Kidney tubule cell (primary cell): ENCODE measurements at regions not wholly inside any gene's neighbourhood (a gene's known extent, or its start where the extent isn't known, plus 50 kb on each side); places are given as distances from the start of the nearest gene placed in this dataset.
"Not testable (repeated sequence)": the region's sequence is repeated elsewhere in the genome, so short reads cannot be mapped to it uniquely, and the experiment has no call there.

Experiments used
- DNase-seq: peaks from one replicate; pipeline ENCODE4 v3.0.0-alpha.2; 2018; ENCODE audit warnings: low spot score

DNA sequence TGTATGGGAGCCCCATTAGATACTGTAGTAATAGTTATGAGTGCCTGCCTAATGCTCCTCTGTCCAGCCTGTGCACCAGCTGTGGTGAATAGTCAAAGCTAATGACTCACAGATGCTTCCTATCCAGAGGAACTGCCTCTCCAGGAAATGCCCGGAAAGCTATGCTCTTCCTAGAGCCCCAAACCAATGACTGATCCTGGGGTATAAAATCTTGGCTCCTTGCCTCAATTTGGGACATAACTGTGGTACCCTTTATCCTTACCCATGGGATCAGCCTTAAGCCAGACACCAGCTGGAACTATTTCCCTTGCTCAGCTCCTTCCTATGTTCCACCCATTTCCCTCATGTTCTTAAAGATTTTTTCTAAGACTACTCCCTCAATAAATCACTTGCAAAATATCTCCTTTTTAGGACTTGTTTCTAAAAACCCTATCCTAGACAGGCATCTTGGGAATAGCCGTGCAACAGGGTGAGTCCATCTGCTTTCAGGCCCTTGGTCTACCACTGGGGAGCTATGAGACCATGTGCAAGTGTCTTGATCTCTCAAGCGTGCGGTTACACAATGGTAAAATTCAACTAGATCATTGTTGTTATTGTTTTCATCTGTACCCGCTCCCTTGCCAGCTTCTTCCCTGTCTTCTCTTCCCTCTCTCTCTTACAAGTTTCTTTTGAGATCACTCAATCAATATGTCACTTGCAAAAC is 283.7 kb downstream of the BTBD3 start:
- DNase-seq: peak; percentile 29

DNA sequence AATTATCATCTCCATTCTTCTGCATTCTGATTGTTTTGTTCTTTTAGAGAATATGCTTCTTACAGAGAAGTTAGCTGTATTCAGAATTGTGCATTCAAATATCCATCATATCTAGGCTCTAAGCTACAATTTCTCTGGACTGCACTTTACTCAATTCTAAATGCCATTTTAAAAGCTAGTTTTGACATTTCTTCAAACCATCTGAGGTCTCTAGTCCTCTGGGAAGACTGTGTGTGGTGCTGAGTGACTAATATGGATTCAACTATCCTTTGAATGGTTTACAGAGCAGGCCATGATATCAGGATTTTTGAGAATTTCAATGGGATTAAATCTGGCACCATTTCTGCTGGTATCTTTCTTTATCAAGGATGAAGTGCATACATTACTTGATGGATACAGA is 285.7 kb downstream of the BTBD3 start:
- DNase-seq: no peak

DNA sequence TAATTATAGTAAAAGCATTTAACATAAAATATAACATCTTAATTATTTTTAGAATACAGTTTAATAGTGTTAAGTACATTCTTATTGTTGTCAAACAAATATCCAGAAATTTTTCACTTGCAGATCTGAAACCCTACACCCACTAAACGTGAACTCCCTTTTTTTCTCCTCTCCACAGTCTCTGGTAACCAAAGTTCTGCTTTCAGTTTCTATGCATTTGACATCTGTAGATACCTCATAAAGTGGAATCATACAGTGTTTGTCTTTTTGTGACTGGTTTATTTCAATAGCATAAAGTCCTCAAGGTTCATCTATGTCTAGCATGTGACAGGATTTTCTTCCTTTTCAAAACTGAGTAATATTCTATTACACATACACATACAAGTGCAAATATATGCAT is 286.3 kb downstream of the BTBD3 start:
- DNase-seq: no peak

DNA sequence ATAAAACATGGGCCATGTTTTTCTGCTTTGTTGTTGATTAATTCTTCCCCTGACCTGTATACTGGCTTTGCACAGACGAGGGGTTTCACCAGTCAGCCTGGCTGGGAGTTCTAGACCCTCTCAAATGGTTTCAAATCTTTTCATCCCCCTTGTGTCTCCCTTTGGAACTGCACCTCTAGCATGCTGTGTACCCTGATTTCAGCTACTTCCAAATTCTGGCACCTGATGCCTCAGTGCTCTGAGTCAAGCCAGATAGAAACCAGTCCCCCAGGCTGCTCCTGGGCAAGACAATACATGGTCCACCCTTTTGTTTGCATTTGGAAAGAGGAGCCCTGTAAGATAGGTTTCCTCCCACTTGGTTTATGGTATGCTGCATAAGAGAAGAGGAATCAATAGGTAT is 290.2 kb downstream of the BTBD3 start:
- DNase-seq: peak; percentile 23

DNA sequence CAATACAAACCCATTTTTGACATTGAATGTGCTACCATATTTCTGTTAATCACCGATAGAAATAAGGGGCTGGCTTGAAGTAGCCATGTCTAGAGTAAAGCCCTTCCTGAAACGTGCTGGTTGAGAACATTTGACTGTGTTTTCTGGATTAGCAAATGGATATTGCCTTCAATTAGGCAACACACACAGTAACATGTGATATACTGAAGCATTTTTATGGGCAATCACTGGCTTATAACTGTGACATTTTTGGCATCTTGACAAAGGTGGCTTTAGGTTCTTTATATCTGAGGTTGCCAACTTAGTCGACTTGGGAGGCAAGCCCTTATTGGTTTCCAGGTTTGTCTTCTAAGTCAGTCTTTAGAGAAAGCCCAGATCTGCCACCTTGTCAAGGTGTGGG is 292.9 kb downstream of the BTBD3 start:
- DNase-seq: no peak

DNA sequence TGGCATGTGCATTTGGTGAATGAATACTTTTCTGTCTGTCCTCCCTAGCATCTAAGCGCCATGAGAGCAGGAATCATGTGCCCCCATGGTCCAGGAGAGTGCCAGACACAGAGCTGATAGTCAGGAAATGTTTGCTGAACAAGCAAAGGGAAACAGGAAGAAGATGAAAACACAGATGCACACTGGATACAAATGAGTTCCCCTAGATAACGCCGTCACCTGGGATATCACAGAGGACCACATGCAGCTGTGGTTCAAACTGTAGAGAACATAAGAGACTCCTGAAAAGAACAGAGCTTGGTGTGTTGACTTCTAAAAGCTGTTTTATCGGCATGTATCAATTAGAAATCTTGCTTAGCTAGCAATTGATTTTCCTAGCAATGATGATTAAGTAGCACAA is 293.7 kb downstream of the BTBD3 start:
- no peak for DNase-seq

DNA sequence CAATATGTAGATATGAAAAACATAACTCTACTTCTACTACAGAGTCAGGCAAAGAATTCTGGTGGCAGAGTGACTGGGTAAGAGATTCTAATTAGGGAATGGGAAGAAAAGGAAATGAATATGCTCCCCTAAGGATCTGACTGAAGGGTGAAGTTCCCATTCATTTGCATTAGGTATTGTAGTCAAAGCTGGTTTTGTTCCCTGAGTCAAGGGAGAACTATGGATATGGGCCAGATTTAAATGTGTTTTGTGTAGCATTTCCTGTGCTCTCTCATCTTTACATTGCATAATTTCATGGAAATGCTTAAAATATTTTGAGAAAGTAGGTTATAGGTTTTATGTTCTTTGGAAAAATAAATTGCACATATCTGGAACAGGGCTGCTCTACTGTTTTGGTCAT is 299.7 kb downstream of the BTBD3 start:
- DNase-seq: no peak

DNA sequence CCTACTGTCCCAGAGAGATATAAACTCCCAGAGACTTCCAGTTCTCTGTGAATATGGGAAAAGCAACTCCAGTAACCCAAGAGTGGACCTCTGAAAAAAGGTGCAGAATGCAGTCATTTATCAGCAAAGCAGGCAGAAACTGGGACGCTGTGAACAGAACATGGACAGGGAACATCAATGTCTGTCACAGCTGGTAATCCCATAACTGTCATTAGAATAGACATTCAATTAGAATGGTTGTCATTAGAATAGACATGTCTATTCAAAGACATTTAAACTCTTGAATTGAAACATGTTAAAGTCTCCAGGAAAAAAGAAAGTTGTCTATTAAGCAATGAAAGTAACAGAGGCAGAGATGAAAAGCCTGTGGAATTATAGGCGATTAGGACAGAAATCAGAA is 302.1 kb downstream of the BTBD3 start:
- DNase-seq: no peak

DNA sequence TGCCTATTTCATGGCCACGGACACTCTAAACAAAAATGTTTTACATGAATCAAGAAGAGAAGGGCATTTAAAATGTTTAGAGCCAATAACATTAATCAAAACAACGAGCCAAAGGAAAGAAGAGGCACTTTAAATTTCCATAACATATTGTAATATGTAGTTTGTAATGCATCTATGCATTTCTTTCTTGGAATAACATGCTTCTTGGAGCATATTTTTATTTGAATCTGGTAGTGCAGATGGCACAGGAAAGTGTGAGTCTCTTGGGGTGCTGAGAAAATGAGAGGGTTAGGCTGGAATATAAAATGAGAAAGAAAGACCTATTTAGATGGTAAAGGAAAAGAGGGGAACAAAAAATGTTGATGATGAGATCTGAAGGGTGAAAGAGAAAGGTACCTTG is 305.4 kb downstream of the BTBD3 start:
- DNase-seq: no peak

DNA sequence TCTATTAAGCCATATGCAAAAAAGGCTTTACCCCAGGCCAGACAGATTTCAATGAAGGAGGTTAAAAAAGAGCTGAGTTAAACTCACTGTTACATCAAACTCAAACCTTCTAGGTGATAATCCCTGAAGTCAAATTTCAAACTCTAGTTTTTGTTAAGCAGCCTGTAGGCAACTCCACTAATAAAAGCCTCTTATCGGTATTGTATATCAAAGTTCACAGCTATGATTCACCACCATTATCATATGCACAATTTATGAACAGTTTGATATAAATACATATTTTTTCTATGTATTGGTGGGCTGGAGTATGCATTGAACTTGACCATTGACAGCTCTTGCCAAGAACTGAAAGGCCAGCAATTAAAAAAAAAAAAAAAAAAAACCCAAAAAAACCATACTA is 308.2 kb downstream of the BTBD3 start:
- no peak for DNase-seq

DNA sequence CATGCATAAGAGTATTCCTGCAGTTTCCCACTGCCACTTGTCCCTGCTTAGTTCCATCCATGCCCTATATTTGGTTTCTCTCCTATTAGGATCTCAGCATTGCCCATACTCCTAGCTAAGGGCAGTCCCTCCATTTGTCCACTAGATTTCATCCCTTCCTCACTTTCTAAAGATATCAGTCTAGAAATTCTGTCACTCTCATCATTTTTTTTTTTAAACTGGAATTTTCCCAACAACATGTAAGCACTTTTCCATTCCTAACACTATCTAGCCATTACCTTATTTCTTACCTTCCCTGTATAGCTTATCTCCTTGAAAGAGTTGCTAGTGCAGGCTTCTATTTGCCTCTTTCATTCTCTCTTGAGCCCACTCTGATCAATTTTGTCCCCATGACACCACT is 312.2 kb downstream of the BTBD3 start:
- no peak for DNase-seq

DNA sequence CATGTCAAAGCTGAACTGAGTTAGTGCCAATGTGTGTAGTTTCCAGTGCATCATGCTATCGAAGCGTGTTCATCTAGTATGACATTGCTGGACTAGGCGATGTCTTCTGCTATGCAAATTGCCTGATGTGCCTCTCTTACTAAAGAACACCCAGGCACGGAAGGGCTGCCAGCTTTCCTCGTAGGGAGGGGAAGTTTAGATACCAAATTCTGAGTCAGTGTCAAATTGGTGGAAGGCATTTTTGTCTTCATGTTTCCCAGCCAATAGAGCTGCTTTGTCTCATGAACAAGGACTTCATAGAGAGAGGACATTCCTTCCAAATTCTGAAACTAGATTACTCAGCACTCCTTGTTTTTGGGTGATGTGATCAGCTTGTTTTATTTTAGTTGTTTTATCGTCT is 320.1 kb downstream of the BTBD3 start:
- no peak for DNase-seq

DNA sequence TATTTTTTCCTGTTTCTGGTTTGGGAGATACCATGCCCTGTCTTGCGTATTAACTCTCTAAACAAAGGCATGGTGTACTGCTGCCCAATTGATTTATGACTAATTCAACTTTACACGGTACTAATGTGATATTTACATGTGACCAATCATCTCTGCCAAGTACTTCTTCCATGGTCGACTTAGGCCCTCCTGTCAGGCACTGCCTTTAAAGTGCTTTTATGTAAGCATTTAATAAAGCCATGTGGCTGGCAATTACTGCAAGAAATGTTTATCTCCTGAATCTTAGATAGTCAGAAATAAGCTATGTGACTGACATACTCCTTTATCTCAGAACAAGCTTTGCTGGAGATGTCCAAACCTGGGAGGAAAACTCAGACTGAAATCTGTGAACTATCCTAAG is 323.4 kb downstream of the BTBD3 start:
- DNase-seq: no peak

DNA sequence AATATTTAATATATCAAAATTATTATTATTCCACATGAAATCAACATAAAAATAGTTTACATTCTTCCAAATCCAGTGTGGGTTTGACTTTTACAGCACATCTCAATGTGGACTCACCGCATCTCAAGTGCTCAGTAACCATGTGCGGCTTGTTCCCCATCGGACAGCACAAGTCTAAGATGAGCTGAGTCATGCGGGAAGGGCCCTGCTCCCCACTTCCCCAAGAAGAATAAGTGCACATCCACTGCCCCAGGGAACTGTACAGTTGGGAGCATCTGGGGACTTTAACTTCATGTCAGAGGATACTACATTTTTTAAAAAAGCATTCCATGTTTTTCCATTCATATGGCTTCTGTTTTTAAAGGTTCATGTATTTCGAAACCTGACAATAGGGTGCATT is 325.6 kb downstream of the BTBD3 start:
- DNase-seq: no peak

DNA sequence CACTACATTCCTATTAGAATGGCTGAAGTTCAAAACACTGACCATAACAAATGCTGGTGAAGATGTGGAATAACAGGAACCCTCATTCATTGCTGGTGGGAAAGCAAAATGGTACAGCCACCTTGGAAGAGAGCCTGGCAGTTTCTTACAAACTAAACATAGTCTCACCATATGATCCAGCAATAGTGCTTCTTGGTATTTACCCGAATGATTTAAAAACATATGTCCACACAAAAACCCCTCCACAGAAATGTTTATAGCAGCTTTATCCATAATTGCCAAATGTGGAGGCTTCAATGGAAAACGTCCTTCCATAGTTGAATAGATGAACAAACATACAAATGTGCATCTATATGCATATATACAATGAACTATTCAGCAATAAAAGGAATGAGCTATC is 330.8 kb downstream of the BTBD3 start:
- no peak for DNase-seq

DNA sequence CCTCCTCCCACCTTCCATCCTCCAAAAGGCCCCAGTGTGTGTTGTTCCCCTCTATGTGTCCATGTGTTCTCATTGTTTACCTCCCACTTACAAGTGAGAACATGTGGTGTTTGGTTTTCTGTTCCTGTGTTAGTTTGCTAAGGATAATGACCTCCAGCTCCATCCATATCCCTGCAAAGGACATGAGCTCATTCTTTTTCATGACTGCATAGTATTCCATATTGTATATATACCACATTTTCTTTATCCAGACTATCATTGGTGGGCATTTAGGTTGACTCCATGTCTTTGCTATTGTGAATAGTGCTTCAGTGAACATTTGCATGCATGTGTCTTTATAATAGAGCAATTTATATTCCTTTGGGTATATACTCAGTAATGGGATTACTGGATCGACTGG is 333.0 kb downstream of the BTBD3 start:
- not testable (repeated sequence) for DNase-seq

DNA sequence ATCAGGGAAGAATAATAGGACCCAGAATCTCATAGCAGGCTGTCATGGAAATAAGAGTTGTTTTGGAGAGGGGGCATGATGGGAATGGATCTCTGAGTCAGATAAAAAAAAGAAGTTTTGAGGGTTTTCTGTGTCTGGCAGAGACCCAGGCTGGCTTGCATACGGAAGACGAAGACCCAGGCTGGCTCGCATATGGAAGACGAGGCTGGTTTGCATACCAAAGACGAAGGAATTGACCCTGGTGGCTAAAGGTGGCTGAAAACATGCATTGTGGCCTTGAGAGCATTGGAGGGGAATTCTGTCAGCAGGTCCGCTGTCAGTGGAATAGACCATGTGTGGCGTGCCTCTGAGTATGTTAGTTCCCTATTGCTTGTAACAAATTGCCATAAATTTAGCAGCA is 335.1 kb downstream of the BTBD3 start:
- no peak for DNase-seq

DNA sequence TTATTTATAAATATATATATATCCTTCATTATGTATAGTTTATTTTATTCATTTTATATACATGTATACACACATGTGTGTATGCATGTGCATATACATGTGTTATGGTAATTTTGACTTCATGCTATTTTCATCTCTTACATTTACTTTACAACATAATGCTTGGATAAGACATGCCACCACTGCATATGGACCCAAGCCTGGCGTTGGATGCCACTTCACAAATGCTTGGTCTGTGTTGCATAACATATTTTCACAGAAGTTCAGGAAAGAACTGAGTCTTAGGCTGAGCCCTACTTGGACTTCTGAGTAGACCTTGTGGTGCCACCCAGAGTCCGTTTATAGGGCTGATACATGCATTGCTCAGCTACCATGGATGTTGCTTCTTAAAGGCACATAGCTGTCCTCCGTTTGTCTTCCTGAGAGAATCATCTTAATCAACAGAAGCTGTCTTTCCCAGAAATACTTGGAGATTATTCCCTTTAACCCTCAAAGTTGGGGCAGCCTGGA is 337.8 kb downstream of the BTBD3 start:
- DNase-seq: no peak

DNA sequence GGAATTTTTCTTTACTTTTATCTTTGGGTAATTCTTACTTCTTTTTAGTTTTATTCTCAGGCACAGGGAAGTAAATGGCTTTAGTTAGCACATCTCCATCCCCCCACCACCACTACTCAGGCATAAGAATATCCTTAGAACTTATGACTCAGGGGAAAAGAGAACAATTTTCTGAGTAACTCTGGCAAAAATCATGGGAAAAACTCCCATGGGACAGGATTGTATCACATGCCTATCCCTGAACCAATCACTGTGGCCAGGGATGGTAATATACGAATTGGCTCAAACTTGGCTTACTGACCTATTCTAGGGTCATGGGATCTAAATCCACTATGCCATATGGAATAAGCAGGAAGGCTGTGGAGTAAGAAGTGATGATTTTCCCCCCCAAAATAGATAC is 339.1 kb downstream of the BTBD3 start:
- DNase-seq: no peak

DNA sequence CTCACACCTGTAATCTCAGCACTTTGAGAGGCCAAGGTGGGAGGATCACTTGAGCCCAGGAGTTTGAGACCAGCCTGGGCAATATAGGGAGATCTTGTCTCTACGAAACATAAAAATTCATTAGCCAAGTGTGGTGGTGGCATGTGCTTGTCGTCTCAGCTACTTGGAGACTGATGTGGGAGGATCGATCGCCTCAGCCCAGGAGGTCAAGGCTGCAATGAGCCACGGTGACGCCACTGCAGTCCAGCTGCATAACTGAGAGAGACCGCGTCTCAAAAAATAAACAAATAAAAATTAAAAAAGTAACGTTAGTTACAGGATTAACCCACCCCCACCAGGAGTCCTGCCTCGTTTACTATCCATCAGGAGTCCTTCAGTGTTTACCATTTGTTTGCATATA is 345.1 kb downstream of the BTBD3 start:
- DNase-seq: no peak

DNA sequence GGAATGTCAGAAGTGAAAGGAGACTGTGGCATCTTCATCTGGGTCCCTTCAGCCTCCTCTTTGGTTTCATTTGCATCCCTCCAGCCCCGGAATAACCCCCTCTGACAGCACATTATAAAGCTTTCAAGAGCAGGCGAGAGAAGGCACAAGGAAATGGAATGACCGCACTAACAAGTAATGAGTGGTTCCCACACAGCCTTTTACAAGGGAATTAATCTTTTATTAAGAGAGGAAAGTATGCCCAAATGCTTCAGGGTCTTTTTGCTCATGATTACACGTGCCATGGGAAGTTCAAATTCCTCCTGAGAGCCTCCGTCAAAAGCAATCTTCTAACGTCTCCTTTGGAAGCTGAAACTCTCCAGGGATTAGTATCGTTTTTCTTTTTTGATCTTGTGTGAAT is 347.0 kb downstream of the BTBD3 start:
- no peak for DNase-seq

DNA sequence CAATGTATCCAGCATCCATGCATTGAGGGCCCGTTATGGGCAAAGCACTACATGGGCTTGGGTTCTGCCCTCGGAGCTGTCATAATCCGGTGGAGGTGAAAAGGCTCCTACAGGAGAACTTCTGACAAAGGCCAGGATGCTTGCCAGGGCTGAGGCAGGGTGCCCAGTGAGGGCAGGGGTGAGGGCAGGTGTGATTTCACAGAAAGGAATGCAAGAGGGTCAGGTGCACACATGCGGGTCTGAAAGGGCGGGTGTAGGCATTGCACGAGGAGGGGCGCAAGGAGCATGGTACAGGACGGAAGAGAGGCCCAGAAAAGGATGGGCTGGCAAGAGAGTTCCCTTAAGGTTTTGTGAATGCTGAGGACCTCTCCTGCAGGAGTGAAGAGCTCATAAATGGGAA is 348.0 kb downstream of the BTBD3 start:
- no peak for DNase-seq

DNA sequence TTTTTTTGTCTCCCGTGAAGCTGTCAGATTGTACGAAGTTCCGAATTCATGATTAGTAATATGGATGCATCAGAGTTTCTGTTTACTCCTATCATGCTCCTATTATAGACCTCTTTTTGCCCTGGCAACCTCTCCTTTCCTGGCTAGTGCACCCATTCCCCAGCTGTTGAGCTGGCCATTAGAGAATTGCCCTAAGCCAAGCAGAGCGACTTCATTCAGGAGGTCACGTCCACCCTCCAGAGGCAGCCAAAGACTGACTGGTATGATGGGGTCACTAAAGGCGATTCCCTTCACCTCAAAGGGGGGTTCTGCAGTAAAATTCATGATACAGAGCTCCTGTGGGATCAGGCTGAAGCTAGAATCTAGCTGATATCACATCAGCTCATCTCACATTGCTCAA is 351.9 kb downstream of the BTBD3 start:
- DNase-seq: no peak

DNA sequence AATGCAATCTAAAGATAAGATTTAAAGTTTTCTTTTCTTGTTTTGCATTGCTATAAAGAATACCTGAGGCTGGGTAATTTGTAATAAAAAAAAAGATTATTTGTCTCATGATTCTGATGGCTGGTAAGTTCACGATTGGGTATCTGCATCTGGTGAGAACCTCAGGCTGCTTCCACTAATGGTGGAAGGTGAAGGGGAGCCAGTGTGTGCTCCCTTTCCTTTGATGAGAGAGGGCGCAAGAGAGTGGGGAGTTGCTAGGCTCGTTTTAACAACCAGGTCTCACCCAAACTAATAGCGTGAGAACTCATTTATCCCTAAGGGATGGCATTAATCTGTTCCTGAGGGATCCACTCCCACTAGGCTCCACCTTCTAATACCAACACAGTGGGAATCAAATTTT is 353.2 kb downstream of the BTBD3 start:
- DNase-seq: no peak
